ENCODE measurements at regions not wholly inside any gene's neighbourhood (a gene's known extent, or its start where the extent isn't known, plus 50 kb on each side); places are given as distances from the start of the nearest gene placed in this dataset.

GRCh38 chr5:3794611-3795010 is 199.0 kb downstream of the IRX1 start:
- Histone ChIP-seq H3K27ac (ENCODE audit: low read depth) (no peak overlapping the region), H3K4me1 (ENCODE audit: insufficient read depth) (peaks cover 20% of the 10 kb centered on the region), H3K27me3 (ENCODE audit: insufficient read depth) (no peaks in the 10 kb centered on the region), H3K36me3 (ENCODE audit: insufficient read depth) (0 out of 2 replicates have a peak, but pooled peaks cover 3% of the 10 kb centered on the region), H3K9me2 (ENCODE audit: insufficient read depth) (peaks cover 3% of the 10 kb centered on the region; the same call in 1 of the 2 replicates), H3K79me2 (replicated peaks; ENCODE audit: insufficient read depth) (no peaks in the 10 kb centered on the region), H3K4me3 (no peak overlapping the region), H2AFZ (no peak overlapping the region), H3F3A (replicated peaks; ENCODE audit: low read depth) (no peaks in the 10 kb centered on the region), H4K20me1 (replicated peaks; ENCODE audit: insufficient read depth) (no peaks in the 10 kb centered on the region), H3K4me2 (no peak overlapping the region)
- peaks cover 13% of the 10 kb centered on the region for H3K9me3 Mint-ChIP-seq
- no peak overlapping the region for H3K27ac Mint-ChIP-seq
- peaks cover 5% of the 10 kb centered on the region for H3K27me3 Mint-ChIP-seq (ENCODE audit: insufficient read depth, low read depth, poor library complexity)
- TF ChIP-seq ZNF114 (CRISPR knock-in tag; IDR thresholded peaks at IDR 0.05) = no peak
- no peak for TF ChIP-seq ZNF462 (CRISPR knock-in tag; IDR thresholded peaks at IDR 0.05)
- TF ChIP-seq REST (IDR thresholded peaks at IDR 0.05; ENCODE audit: unreplicated experiment) = no peak
- H3K36me3 Mint-ChIP-seq (ENCODE audit: low read depth) = peaks cover 25% of the 10 kb centered on the region
- H3K4me3 Mint-ChIP-seq = no peak overlapping the region
- peaks cover 19% of the 10 kb centered on the region for H3K4me1 Mint-ChIP-seq
- ATAC-seq (no peak), DNase-seq (ENCODE audit: low spot score) (no peak)

Data from GM23338 (cell line).